Activated CD4-positive, alpha-beta T cell treated with anti-CD3 and anti-CD28 coated beads, Interleukin-10, Interleukin-2, amounts not matched to agents 100 ng/mL and 50 ng/mL, durations not matched to agents 16 hours and 8 hours (primary cell): ENCODE measurements at regions not wholly inside any gene's neighbourhood (a gene's known extent, or its start where the extent isn't known, plus 50 kb on each side); places are given as distances from the start of the nearest gene placed in this dataset.

Experiments used
- DNase-seq: peaks from one replicate; pipeline ENCODE4 v3.0.0-alpha.2; 2020

- DNase-seq, result no peak
Observed at GRCh38 chr6:4613381-4613780, 162.8 kb upstream of the CDYL start.

GRCh38 chr6:4612636-4613171 is 163.5 kb upstream of the CDYL start:
- no peak for DNase-seq

- DNase-seq, result no peak
Observed at GRCh38 chr6:4611429-4612129, 164.6 kb upstream of the CDYL start.

GRCh38 chr6:4610256-4610655 is 165.9 kb upstream of the CDYL start:
- no peak for DNase-seq

- DNase-seq, result no peak
Observed at GRCh38 chr6:4608361-4609115, 167.7 kb upstream of the CDYL start.

GRCh38 chr6:4607793-4608192 is 168.4 kb upstream of the CDYL start:
- DNase-seq, result peak; percentile 32

- DNase-seq, result no peak
Observed at GRCh38 chr6:4606821-4607704, 169.1 kb upstream of the CDYL start.

GRCh38 chr6:4606016-4606415 is 170.2 kb upstream of the CDYL start:
- no peak for DNase-seq

- no peak for DNase-seq
Observed at GRCh38 chr6:4603856-4604369, 172.3 kb upstream of the CDYL start.

GRCh38 chr6:4603291-4603690 is 172.9 kb upstream of the CDYL start:
- DNase-seq, result no peak

GRCh38 chr6:4599924-4600323 is 176.3 kb upstream of the CDYL start:
- no peak for DNase-seq

GRCh38 chr6:4598384-4598995 is 177.7 kb upstream of the CDYL start:
- no peak for DNase-seq

- no peak for DNase-seq
Observed at GRCh38 chr6:4593951-4594350, 182.3 kb upstream of the CDYL start.

GRCh38 chr6:4592026-4592425 is 184.2 kb upstream of the CDYL start:
- DNase-seq, result no peak

- DNase-seq, result no peak
Observed at GRCh38 chr6:4591218-4591617, 185.0 kb upstream of the CDYL start.

- DNase-seq, result no peak
Observed at GRCh38 chr6:4589295-4589694, 186.9 kb upstream of the CDYL start.

- DNase-seq, result no peak
Observed at GRCh38 chr6:4588581-4588980, 187.6 kb upstream of the CDYL start.

- no peak for DNase-seq
Observed at GRCh38 chr6:4588163-4588562, 188.0 kb upstream of the CDYL start.

GRCh38 chr6:4587171-4587570 is 189.0 kb upstream of the CDYL start:
- DNase-seq, result no peak

GRCh38 chr6:4586469-4586859 is 189.7 kb upstream of the CDYL start:
- DNase-seq, result no peak

GRCh38 chr6:4585682-4586468 is 190.3 kb upstream of the CDYL start:
- DNase-seq, result no peak

- no peak for DNase-seq
Observed at GRCh38 chr6:4584801-4585200, 191.4 kb upstream of the CDYL start.
